ENCODE measurements at regions not wholly inside any gene's neighbourhood (a gene's known extent, or its start where the extent isn't known, plus 50 kb on each side); places are given as distances from the start of the nearest gene placed in this dataset.

- Histone ChIP-seq H3K36me3 (ENCODE audit: control insufficient read depth in 2 of 2, insufficient read depth in 2 of 2, low read length in 2 of 2) (no peaks in the 10 kb centered on the region), H3K27ac (ENCODE audit: low read length) (no peak overlapping the region), H3K4me3 (ENCODE audit: low read length in 2 of 2) (no peak overlapping the region), H3K4me1 (ENCODE audit: control insufficient read depth, insufficient read depth, low read length) (no peaks in the 10 kb centered on the region), H3K9me3 (ENCODE audit: control insufficient read depth in 2 of 2, low read length in 2 of 2) (no peaks in the 10 kb centered on the region), H3K27me3 (ENCODE audit: control insufficient read depth in 1 of 2, insufficient read depth in 2 of 2, low read length in 2 of 2) (no peaks in the 10 kb centered on the region), H3K9ac (ENCODE audit: low read length in 2 of 2) (no peak overlapping the region)
Observed at GRCh38 chr4:104979083-104979760, 167.5 kb upstream of the TET2 start.

DNA sequence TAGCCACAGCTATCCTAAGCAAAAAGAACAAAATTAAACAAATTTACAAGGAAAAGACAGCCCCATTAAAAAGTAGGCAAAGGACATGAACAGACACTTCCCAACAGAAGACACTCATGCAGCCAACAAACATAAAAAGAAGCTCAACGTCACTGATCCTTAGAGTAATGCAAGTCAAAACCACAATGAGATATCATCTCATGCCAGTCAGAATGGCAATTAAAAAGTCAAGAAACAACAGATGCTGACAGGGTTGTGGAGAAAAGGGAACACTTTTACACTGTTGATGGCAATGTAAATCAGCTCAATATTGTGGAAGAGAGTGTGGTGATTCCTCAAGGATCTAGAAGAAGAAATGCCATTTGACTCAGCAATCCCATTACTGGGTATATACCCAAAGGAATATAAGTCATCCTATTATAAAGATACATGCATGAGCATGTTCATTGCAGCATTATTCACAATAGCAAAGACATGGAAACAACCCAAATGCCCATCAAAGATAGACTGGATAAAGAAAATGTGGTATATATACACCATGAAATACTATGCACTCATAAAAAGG lies 163.0 kb upstream of the TET2 start:
- H3K27ac ChIP-seq (ENCODE audit: low read length): no peak overlapping the region
- no peaks in the 10 kb centered on the region for H3K27me3 ChIP-seq (ENCODE audit: control insufficient read depth in 1 of 2, insufficient read depth in 2 of 2, low read length in 2 of 2)
- H3K9ac ChIP-seq (ENCODE audit: low read length in 2 of 2): no peak overlapping the region
- no peaks in the 10 kb centered on the region for H3K4me1 ChIP-seq (ENCODE audit: control insufficient read depth, insufficient read depth, low read length)
- no peak overlapping the region for H3K4me3 ChIP-seq (ENCODE audit: low read length in 2 of 2)
- H3K9me3 ChIP-seq (ENCODE audit: control insufficient read depth in 2 of 2, low read length in 2 of 2): no peaks in the 10 kb centered on the region
- no peaks in the 10 kb centered on the region for H3K36me3 ChIP-seq (ENCODE audit: control insufficient read depth in 2 of 2, insufficient read depth in 2 of 2, low read length in 2 of 2)

GRCh38 chr4:104986306-104986705 lies 160.4 kb upstream of the TET2 start:
- Histone ChIP-seq H3K9me3 (ENCODE audit: control insufficient read depth in 2 of 2, low read length in 2 of 2) (no peaks in the 10 kb centered on the region), H3K27ac (ENCODE audit: low read length) (no peak overlapping the region), H3K9ac (ENCODE audit: low read length in 2 of 2) (no peak overlapping the region), H3K4me1 (ENCODE audit: control insufficient read depth, insufficient read depth, low read length) (no peaks in the 10 kb centered on the region), H3K36me3 (ENCODE audit: control insufficient read depth in 2 of 2, insufficient read depth in 2 of 2, low read length in 2 of 2) (no peaks in the 10 kb centered on the region), H3K4me3 (ENCODE audit: low read length in 2 of 2) (no peak overlapping the region), H3K27me3 (ENCODE audit: control insufficient read depth in 1 of 2, insufficient read depth in 2 of 2, low read length in 2 of 2) (no peaks in the 10 kb centered on the region)

DNA sequence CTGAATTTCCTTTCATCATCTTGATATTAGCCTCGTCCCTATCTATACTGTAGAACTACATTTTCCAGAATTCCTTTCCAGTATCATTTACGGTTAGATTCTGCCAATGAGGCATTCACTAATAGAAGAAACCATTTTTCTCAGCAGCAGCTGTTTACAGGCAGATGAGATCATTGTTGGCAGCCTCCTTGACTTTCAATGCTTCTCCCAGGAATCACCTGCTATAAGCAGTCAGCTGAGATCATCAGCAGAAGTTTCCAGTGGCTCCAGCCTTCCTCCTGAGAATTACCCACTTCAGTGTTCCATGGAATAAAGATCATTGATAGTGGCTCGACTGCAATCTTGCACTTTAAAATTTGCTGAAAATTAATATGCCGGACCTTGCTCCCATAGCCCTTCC lies 157.3 kb upstream of the TET2 start:
- Histone ChIP-seq H3K36me3 (ENCODE audit: control insufficient read depth in 2 of 2, insufficient read depth in 2 of 2, low read length in 2 of 2) (no peaks in the 10 kb centered on the region), H3K4me3 (ENCODE audit: low read length in 2 of 2) (no peak overlapping the region), H3K27me3 (ENCODE audit: control insufficient read depth in 1 of 2, insufficient read depth in 2 of 2, low read length in 2 of 2) (no peaks in the 10 kb centered on the region), H3K9ac (ENCODE audit: low read length in 2 of 2) (no peak overlapping the region), H3K27ac (ENCODE audit: low read length) (no peak overlapping the region), H3K4me1 (ENCODE audit: control insufficient read depth, insufficient read depth, low read length) (no peaks in the 10 kb centered on the region), H3K9me3 (ENCODE audit: control insufficient read depth in 2 of 2, low read length in 2 of 2) (peaks cover 3 to 4% of the 10 kb centered on the region in 2 donors)

DNA sequence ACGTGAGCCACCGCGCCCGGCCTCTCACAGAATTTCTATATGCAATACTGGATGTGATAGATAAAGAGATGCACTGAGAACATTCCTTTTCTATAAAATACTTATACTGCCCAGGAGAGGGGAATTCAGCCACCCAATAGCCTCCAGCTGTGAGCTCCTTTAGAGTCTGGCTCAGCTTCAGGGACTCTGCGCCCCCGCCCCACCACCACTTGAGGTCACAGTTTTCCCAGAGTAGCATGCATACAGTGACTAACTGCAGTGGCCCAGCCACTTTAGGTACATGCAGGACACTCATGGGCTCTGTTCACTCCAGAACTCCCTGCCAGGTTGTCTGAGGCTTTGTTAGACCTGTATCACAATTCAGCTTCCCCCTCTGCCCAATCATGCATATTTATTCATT lies 144.4 kb upstream of the TET2 start:
- H3K36me3 ChIP-seq (ENCODE audit: control insufficient read depth in 2 of 2, insufficient read depth in 2 of 2, low read length in 2 of 2): no peaks in the 10 kb centered on the region

DNA sequence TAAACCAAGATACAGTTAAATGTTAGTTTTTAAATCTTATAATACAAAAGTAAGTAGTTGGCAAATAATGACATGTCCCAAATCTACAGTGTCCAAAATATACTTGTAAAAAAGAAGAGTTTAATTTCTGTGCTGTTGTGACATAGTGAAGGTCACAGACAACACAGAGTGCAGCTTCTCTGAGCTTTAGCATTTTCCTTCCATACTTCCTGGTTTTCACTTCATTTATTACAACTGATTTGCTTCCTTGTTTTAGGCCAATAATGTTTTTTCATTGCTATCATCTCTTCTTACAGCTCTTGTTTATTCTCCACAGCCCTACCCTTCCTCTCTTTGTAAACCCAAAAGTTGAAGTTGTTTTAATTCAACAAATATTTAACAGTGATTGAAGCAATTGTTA lies 132.4 kb upstream of the TET2 start:
- Histone ChIP-seq H3K27me3 (ENCODE audit: control insufficient read depth in 1 of 2, insufficient read depth in 2 of 2, low read length in 2 of 2) (no peaks in the 10 kb centered on the region), H3K36me3 (ENCODE audit: control insufficient read depth in 2 of 2, insufficient read depth in 2 of 2, low read length in 2 of 2) (no peaks in the 10 kb centered on the region), H3K27ac (ENCODE audit: low read length) (no peak overlapping the region), H3K4me1 (ENCODE audit: control insufficient read depth, insufficient read depth, low read length) (no peaks in the 10 kb centered on the region), H3K9ac (ENCODE audit: low read length in 2 of 2) (no peak overlapping the region), H3K4me3 (ENCODE audit: low read length in 2 of 2) (no peak overlapping the region), H3K9me3 (ENCODE audit: control insufficient read depth in 2 of 2, low read length in 2 of 2) (no peaks in the 10 kb centered on the region)

More for the DNA sequence above, 144.4 kb upstream of the TET2 start:
- no peaks in the 10 kb centered on the region for H3K9me3 ChIP-seq (ENCODE audit: control insufficient read depth in 2 of 2, low read length in 2 of 2)
- H3K9ac ChIP-seq (ENCODE audit: low read length in 2 of 2): no peak overlapping the region
- no peaks in the 10 kb centered on the region for H3K27me3 ChIP-seq (ENCODE audit: control insufficient read depth in 1 of 2, insufficient read depth in 2 of 2, low read length in 2 of 2)
- no peaks in the 10 kb centered on the region for H3K4me1 ChIP-seq (ENCODE audit: control insufficient read depth, insufficient read depth, low read length)
- H3K27ac ChIP-seq (ENCODE audit: low read length): no peak overlapping the region
- H3K4me3 ChIP-seq (ENCODE audit: low read length in 2 of 2): no peak overlapping the region

- H3K4me3 ChIP-seq (ENCODE audit: low read length in 2 of 2): no peak overlapping the region
- no peaks in the 10 kb centered on the region for H3K36me3 ChIP-seq (ENCODE audit: control insufficient read depth in 2 of 2, insufficient read depth in 2 of 2, low read length in 2 of 2)
- H3K27ac ChIP-seq (ENCODE audit: low read length): no peak overlapping the region
- no peaks in the 10 kb centered on the region for H3K4me1 ChIP-seq (ENCODE audit: control insufficient read depth, insufficient read depth, low read length)
- H3K27me3 ChIP-seq (ENCODE audit: control insufficient read depth in 1 of 2, insufficient read depth in 2 of 2, low read length in 2 of 2): no peaks in the 10 kb centered on the region
- no peaks in the 10 kb centered on the region for H3K9me3 ChIP-seq (ENCODE audit: control insufficient read depth in 2 of 2, low read length in 2 of 2)
- H3K9ac ChIP-seq (ENCODE audit: low read length in 2 of 2): no peak overlapping the region
Observed at GRCh38 chr4:105014635-105015034, 132.0 kb upstream of the TET2 start.

GRCh38 chr4:105015750-105016149 lies 130.9 kb upstream of the TET2 start:
- H3K9me3 ChIP-seq (ENCODE audit: control insufficient read depth in 2 of 2, low read length in 2 of 2): no peaks in the 10 kb centered on the region
- no peaks in the 10 kb centered on the region for H3K27me3 ChIP-seq (ENCODE audit: control insufficient read depth in 1 of 2, insufficient read depth in 2 of 2, low read length in 2 of 2)
- H3K27ac ChIP-seq (ENCODE audit: low read length): no peak overlapping the region
- H3K36me3 ChIP-seq (ENCODE audit: control insufficient read depth in 2 of 2, insufficient read depth in 2 of 2, low read length in 2 of 2): no peaks in the 10 kb centered on the region
- no peak overlapping the region for H3K9ac ChIP-seq (ENCODE audit: low read length in 2 of 2)
- H3K4me1 ChIP-seq (ENCODE audit: control insufficient read depth, insufficient read depth, low read length): no peaks in the 10 kb centered on the region
- no peak overlapping the region for H3K4me3 ChIP-seq (ENCODE audit: low read length in 2 of 2)

DNA sequence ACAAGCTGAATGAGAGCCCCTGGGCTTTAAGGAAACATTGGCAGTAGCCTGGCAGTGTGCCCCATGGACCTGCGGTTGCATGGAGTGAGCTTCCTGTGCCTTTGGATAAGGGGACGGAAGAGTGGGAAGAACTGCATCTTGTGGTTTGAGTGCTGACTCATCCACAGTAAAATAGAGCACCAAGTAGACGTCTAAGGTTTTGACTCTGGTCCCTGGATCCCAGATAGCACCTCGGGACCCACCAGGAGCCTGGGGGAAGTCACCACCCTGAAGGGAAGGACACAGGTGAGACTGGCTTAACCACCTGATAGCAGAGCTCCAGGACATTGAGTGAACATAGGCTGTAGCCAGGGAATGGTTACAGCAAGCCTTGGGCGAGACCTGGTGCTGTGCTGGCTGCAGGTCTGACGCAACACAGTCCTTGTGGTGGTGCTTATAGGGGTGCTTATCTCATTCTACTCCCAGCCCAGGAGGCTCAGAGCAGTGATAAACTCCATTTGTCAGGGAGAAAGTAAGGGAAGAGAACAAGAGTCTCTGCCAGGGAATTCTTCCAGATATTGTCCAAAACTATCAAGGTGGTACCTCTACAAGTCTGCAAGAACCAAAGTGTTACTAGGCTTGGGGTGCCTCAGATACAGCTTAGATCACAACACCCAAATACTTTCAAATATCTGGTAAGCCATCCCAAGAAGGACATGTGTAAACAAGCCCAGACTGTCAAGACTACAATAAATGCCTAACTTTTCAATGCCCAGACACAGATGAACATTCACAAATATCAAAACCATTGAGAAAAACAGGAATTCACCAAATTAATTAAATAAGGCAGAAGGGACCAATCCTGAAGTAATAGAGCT lies 123.6 kb upstream of the TET2 start:
- H3K4me3 ChIP-seq (ENCODE audit: low read length in 2 of 2): no peak overlapping the region
- H3K27me3 ChIP-seq (ENCODE audit: control insufficient read depth in 1 of 2, insufficient read depth in 2 of 2, low read length in 2 of 2): no peaks in the 10 kb centered on the region
- H3K36me3 ChIP-seq (ENCODE audit: control insufficient read depth in 2 of 2, insufficient read depth in 2 of 2, low read length in 2 of 2): no peaks in the 10 kb centered on the region

GRCh38 chr4:105023668-105024055 lies 123.0 kb upstream of the TET2 start:
- Histone ChIP-seq H3K9ac (ENCODE audit: low read length in 2 of 2) (no peak overlapping the region), H3K9me3 (ENCODE audit: control insufficient read depth in 2 of 2, low read length in 2 of 2) (peaks cover 3% of the 10 kb centered on the region in 2 donors), H3K27me3 (ENCODE audit: control insufficient read depth in 1 of 2, insufficient read depth in 2 of 2, low read length in 2 of 2) (no peaks in the 10 kb centered on the region), H3K27ac (ENCODE audit: low read length) (no peak overlapping the region), H3K36me3 (ENCODE audit: control insufficient read depth in 2 of 2, insufficient read depth in 2 of 2, low read length in 2 of 2) (no peaks in the 10 kb centered on the region), H3K4me3 (ENCODE audit: low read length in 2 of 2) (no peak overlapping the region), H3K4me1 (ENCODE audit: control insufficient read depth, insufficient read depth, low read length) (no peaks in the 10 kb centered on the region)

More for the DNA sequence above, 123.6 kb upstream of the TET2 start:
- peaks cover 3% of the 10 kb centered on the region in 2 donors for H3K9me3 ChIP-seq (ENCODE audit: control insufficient read depth in 2 of 2, low read length in 2 of 2)
- no peaks in the 10 kb centered on the region for H3K4me1 ChIP-seq (ENCODE audit: control insufficient read depth, insufficient read depth, low read length)
- no peak overlapping the region for H3K9ac ChIP-seq (ENCODE audit: low read length in 2 of 2)
- H3K27ac ChIP-seq (ENCODE audit: low read length): no peak overlapping the region
